ENCODE measurements at regions not wholly inside any gene's neighbourhood (a gene's known extent, or its start where the extent isn't known, plus 50 kb on each side); places are given as distances from the start of the nearest gene placed in this dataset.

DNA sequence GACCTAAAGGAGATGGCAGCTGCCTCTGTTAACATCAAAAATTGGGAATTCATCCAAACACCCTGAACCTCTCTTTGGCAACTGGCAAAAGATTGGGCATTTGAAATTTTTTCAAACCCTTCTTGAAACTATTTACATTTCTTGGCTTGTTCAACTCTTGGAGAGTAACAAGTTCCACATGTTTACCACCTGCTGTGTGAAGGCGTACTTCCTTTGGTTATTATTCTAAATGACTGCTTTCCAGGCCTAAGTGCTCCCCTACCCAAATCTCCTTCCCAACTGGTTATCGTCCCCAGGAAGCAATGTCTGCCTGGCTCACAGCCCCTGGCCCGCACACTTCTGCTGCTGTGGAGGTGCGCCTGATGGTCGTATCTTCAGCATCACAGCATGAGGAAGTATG lies 422.7 kb downstream of the DMAC1 start:
- TF ChIP-seq, protein P1, sequence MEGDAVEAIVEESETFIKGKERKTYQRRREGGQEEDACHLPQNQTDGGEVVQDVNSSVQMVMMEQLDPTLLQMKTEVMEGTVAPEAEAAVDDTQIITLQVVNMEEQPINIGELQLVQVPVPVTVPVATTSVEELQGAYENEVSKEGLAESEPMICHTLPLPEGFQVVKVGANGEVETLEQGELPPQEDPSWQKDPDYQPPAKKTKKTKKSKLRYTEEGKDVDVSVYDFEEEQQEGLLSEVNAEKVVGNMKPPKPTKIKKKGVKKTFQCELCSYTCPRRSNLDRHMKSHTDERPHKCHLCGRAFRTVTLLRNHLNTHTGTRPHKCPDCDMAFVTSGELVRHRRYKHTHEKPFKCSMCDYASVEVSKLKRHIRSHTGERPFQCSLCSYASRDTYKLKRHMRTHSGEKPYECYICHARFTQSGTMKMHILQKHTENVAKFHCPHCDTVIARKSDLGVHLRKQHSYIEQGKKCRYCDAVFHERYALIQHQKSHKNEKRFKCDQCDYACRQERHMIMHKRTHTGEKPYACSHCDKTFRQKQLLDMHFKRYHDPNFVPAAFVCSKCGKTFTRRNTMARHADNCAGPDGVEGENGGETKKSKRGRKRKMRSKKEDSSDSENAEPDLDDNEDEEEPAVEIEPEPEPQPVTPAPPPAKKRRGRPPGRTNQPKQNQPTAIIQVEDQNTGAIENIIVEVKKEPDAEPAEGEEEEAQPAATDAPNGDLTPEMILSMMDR (IDR thresholded peaks at IDR 0.05; ENCODE audit: low read length), result no peak
- no peak for TF ChIP-seq EZH2 (IDR thresholded peaks at IDR 0.05; ENCODE audit: borderline replicate concordance, low read length)
